SK-N-SH (cell line): ENCODE measurements at regions not wholly inside any gene's neighbourhood (a gene's known extent, or its start where the extent isn't known, plus 50 kb on each side); places are given as distances from the start of the nearest gene placed in this dataset.

ENCODE experiments used
- CHD2 ChIP-seq: fragments of 150-350 bp; IDR thresholded peaks from 2 replicates; pipeline ENCODE4 v1.6.1; 2018; ENCODE audit warnings: low read length; ENCODE audit not compliant: partially characterized antibody
- CTCF ChIP-seq: fragments of 200-600 bp; sonication (generic); IDR thresholded peaks from 2 replicates; pipeline ENCODE4 v1.6.1; 2017; ENCODE audit warnings: antibody characterized with exemption, mild to moderate bottlenecking, moderate library complexity
- JUND ChIP-seq: IDR thresholded peaks from 2 replicates; pipeline ENCODE4 v1.4.0; 2012
- NFIC ChIP-seq: IDR thresholded peaks from 2 replicates; pipeline ENCODE4 v1.4.0; 2012; ENCODE audit warnings: borderline replicate concordance
- RAD21 ChIP-seq: IDR thresholded peaks from 2 replicates; pipeline ENCODE4 v1.6.1; 2012; ENCODE audit warnings: mild to moderate bottlenecking, low read length
- REST ChIP-seq: IDR thresholded peaks from 2 replicates; pipeline ENCODE4 v1.6.1; 2012; ENCODE audit warnings: mild to moderate bottlenecking, low read depth, low read length, moderate library complexity
- SIN3A ChIP-seq: IDR thresholded peaks from 2 replicates; pipeline ENCODE4 v1.6.1; 2012; ENCODE audit warnings: low read depth, mild to moderate bottlenecking, low read length, moderate library complexity, borderline replicate concordance
- SMC3 ChIP-seq: IDR thresholded peaks from 2 replicates; pipeline ENCODE4 v1.6.1; 2012; ENCODE audit warnings: low read depth, low read length, improper control_type of control experiment
- TAF1 ChIP-seq: IDR thresholded peaks from 2 replicates; pipeline ENCODE4 v1.6.1; 2012; ENCODE audit warnings: low read depth, mild to moderate bottlenecking, low read length, moderate library complexity, borderline replicate concordance
- YY1 ChIP-seq: IDR thresholded peaks from 2 replicates; pipeline ENCODE4 v1.4.0; 2012; ENCODE audit warnings: low read depth, mild to moderate bottlenecking
- TF ChIP-seq, protein P1 (sequence below): fragments of 150-350 bp; IDR thresholded peaks from 2 replicates; pipeline ENCODE4 v1.6.1; 2017; ENCODE audit warnings: antibody characterized with exemption, low read length, low read depth, borderline replicate concordance

DNA sequence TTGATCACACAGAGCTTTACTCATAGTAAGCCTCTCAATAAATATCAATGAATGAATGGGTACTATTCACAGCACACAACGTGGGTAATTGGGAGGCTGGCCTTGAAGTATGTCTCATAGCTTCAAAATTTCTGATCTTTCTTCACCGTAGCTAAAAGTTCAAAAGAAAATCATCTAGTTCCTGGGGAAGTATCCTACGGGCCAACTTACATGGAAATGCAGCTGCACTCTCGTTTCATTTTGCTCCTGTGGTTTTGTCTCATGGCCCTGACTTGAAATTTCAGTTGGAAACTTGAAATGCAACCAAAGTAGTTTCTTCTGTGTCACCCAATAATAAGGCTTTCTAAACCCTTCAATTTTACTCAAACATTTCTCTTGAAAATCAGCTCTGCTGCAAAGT, 76.1 kb upstream of the CNIH3 start:
- TF ChIP-seq CHD2 = no peak
- no peak for TF ChIP-seq SIN3A
- TF ChIP-seq REST = no peak
- TF ChIP-seq, protein P1, sequence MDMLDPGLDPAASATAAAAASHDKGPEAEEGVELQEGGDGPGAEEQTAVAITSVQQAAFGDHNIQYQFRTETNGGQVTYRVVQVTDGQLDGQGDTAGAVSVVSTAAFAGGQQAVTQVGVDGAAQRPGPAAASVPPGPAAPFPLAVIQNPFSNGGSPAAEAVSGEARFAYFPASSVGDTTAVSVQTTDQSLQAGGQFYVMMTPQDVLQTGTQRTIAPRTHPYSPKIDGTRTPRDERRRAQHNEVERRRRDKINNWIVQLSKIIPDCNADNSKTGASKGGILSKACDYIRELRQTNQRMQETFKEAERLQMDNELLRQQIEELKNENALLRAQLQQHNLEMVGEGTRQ = no peak
- TF ChIP-seq JUND = no peak
- TF ChIP-seq NFIC = no peak
- TF ChIP-seq CTCF = no peak
- no peak for TF ChIP-seq TAF1
- TF ChIP-seq YY1 = no peak
- no peak for TF ChIP-seq RAD21
- TF ChIP-seq SMC3 = no peak
